GM12878 (cell line): ENCODE measurements at regions not wholly inside any gene's neighbourhood (a gene's known extent, or its start where the extent isn't known, plus 50 kb on each side); places are given as distances from the start of the nearest gene placed in this dataset.

Source experiments
- ATAC-seq: fragments of 200-7000 bp; cut with Tn5 transposase; 3 replicates; pipeline ENCODE4 v1.9.1; 2020; ENCODE audit warnings: mild to moderate bottlenecking, moderate library complexity
- BruUV-seq: library from RNA; stranded (reverse); fragments of 400-500 nt; replicated peaks from 2 replicates; lab custom pipeline; 2021; lab: Mats Ljungman, UMichigan
- CTCF ChIA-PET: fragments of 300-600 bp; sonication (Branson Sonifier 250); formaldehyde crosslinking; extraction: SDS; loops from one replicate; lab custom pipeline; 2021; ENCODE audit warnings: inconsistent platforms; lab: Yijun Ruan, JAX
- POLR2A ChIA-PET: fragments of 350-600 bp; formaldehyde crosslinking; extraction: SDS; loops from one replicate; lab custom pipeline; 2021; ENCODE audit warnings: inconsistent platforms; lab: Charles Lee
- RAD21 ChIA-PET: fragments of 300-600 bp; sonication (Branson Sonifier 250); formaldehyde crosslinking; loops from one replicate; lab custom pipeline; 2023; ENCODE audit warnings: antibody characterized with exemption; ENCODE audit not compliant: unreplicated experiment; lab: Charles Lee
- SMC1A ChIA-PET: fragments of 300-600 bp; sonication (Branson Sonifier 250); formaldehyde crosslinking; loops from one replicate; lab custom pipeline; 2023; ENCODE audit not compliant: unreplicated experiment, uncharacterized antibody; lab: Charles Lee
- DNase-seq: peaks from one replicate; pipeline ENCODE4 v3.0.0-alpha.2; 2011; ENCODE audit warnings: low read depth, low spot score
- FAIRE-seq: peaks from 3 replicates; lab custom pipeline; 2011; peaks lifted over from hg19 to GRCh38; lab: Jason Lieb, UNC
- H2AFZ ChIP-seq: 2 replicates; pipeline ENCODE4 v1.6.0; 2011; ENCODE audit warnings: low read depth, low read length, control low read depth; ENCODE audit not compliant: control insufficient read depth
- H3K27ac ChIP-seq: 2 replicates; pipeline ENCODE4 v1.5.1; 2011; ENCODE audit warnings: control low read depth; ENCODE audit not compliant: control insufficient read depth, insufficient read depth
- H3K27me3 ChIP-seq, 2 experiments: replicated peaks in 1 of 2; 2 replicates each; pipeline versions ENCODE4 v1.6.0 to v1.6.1; 2011; ENCODE audit warnings: low read length in 1 of 2; ENCODE audit not compliant: control insufficient read depth in 2 of 2, insufficient read depth in 2 of 2
- H3K36me3 ChIP-seq, 2 experiments: 2 replicates each; pipeline ENCODE4 v1.5.1; 2011; ENCODE audit warnings: low read length in 1 of 2; ENCODE audit not compliant: control insufficient read depth in 2 of 2, insufficient read depth in 2 of 2
- H3K4me1 ChIP-seq: 2 replicates; pipeline ENCODE4 v1.6.1; 2011; ENCODE audit warnings: mild to moderate bottlenecking, low read length, moderate library complexity, mixed read lengths; ENCODE audit not compliant: control insufficient read depth, insufficient read depth
- H3K4me2 ChIP-seq: 2 replicates; pipeline ENCODE4 v1.6.0; 2011; ENCODE audit warnings: control low read depth; ENCODE audit not compliant: control insufficient read depth, insufficient read depth
- H3K4me3 ChIP-seq: fragments of 200-600 bp; sonication (generic); 2 replicates; pipeline ENCODE4 v1.5.1; 2016
- H3K79me2 ChIP-seq: 2 replicates; pipeline ENCODE4 v1.6.0; 2011; ENCODE audit warnings: low read length; ENCODE audit not compliant: control insufficient read depth, insufficient read depth
- H3K9ac ChIP-seq: 2 replicates; pipeline ENCODE4 v1.8.0; 2011; ENCODE audit warnings: low read length, control low read depth, mixed read lengths; ENCODE audit not compliant: control insufficient read depth, insufficient read depth
- H3K9me3 ChIP-seq: replicated peaks from 3 replicates; pipeline ENCODE4 v1.5.1; 2011; ENCODE audit warnings: mild to moderate bottlenecking, low read length; ENCODE audit not compliant: control insufficient read depth, insufficient read depth
- H4K20me1 ChIP-seq: 2 replicates; pipeline ENCODE4 v1.6.0; 2011; ENCODE audit not compliant: control insufficient read depth, insufficient read depth
- CTCF ChIP-seq, 3 experiments: IDR thresholded peaks in 2 of 3; conservative IDR thresholded peaks in 1 of 3; 2 replicates each; pipeline ENCODE4 v1.5.1; 2011; ENCODE audit warnings: low read depth in 3 of 3, low read length in 3 of 3, mild to moderate bottlenecking in 3 of 3, control low read depth in 2 of 3, moderate library complexity in 2 of 3, inconsistent platforms in 1 of 3, mixed read lengths in 1 of 3; ENCODE audit not compliant: control insufficient read depth in 2 of 3, insufficient read depth in 1 of 3; ENCODE audit errors: extremely low read depth in 1 of 3
- FOS ChIP-seq: IDR thresholded peaks from 3 replicates; pipeline ENCODE4 v1.6.1; 2011; ENCODE audit warnings: borderline replicate concordance; ENCODE audit not compliant: insufficient read length; ENCODE audit errors: extremely low read depth
- FOXK2 ChIP-seq: fragments of 450-650 bp; IDR thresholded peaks from 2 replicates; pipeline ENCODE4 v1.6.1; 2017; ENCODE audit warnings: mild to moderate bottlenecking, moderate library complexity
- GABPA ChIP-seq: IDR thresholded peaks from 2 replicates; pipeline ENCODE4 v1.6.1; 2014; ENCODE audit warnings: antibody characterized with exemption, low read depth, mild to moderate bottlenecking, inconsistent platforms
- JUNB ChIP-seq: IDR thresholded peaks from 2 replicates; pipeline ENCODE4 v1.6.1; 2016; ENCODE audit warnings: antibody characterized with exemption, mild to moderate bottlenecking
- MTA2 ChIP-seq: fragments of 450-650 bp; IDR thresholded peaks from 2 replicates; pipeline ENCODE4 v1.6.1; 2016; ENCODE audit warnings: low read depth, mild to moderate bottlenecking, moderate library complexity
- NFIC ChIP-seq: IDR thresholded peaks from 2 replicates; pipeline ENCODE4 v1.6.1; 2012; ENCODE audit warnings: low read depth, mild to moderate bottlenecking, inconsistent platforms, low read length, moderate library complexity
- SIN3A ChIP-seq: IDR thresholded peaks from 2 replicates; pipeline ENCODE4 v1.6.1; 2012; ENCODE audit warnings: low read depth, low read length, improper control_type of control experiment
- SUPT20H ChIP-seq: IDR thresholded peaks from 2 replicates; pipeline ENCODE4 v1.6.1; 2011; ENCODE audit warnings: low read depth, mild to moderate bottlenecking, low read length, moderate library complexity, borderline replicate concordance; ENCODE audit not compliant: control insufficient read depth
- TBL1XR1 ChIP-seq: IDR thresholded peaks from 2 replicates; pipeline ENCODE4 v1.6.1; 2012; ENCODE audit warnings: low read depth, low read length, improper control_type of control experiment
- WRNIP1 ChIP-seq: IDR thresholded peaks from 2 replicates; pipeline ENCODE4 v1.6.1; 2011; ENCODE audit warnings: low read depth, low read length, improper control_type of control experiment, borderline replicate concordance
- ZZZ3 ChIP-seq: IDR thresholded peaks from 2 replicates; pipeline ENCODE4 v1.6.1; 2011; ENCODE audit warnings: low read depth; ENCODE audit not compliant: control insufficient read depth, insufficient read length
- WGBS: methylation state at CpG from one replicate; pipeline ENCODE4 v1.1.6; 2016; ENCODE audit warnings: low lambda C conversion rate; ENCODE audit not compliant: insufficient replicate concordance, insufficient coverage; ENCODE audit errors: missing lambda C conversion rate; 5-methylcytosine and 5-hydroxymethylcytosine counted together
- in situ Hi-C: fragments of 300-500 bp; cut with MboI; formaldehyde crosslinking; loops from 9 replicates; pipeline ENCODE4 v1.14.3; 2018; ENCODE audit warnings: mixed read lengths
- intact Hi-C: fragments of 100-400 bp; cut with micrococcal nuclease; formaldehyde crosslinking; loops from one replicate; pipeline ENCODE4 v1.14.2; 2022; ENCODE audit not compliant: unreplicated experiment

- H3K27ac ChIP-seq: no peak overlapping the region
- in situ Hi-C loops (no loop called here), intact Hi-C loops (no loop called here)
- 3% methylated on average over 2 of the region's 2 CpGs for WGBS
- ChIA-PET RAD21 (no interaction called here), SMC1A (no interaction called here), POLR2A (no interaction called here), CTCF (no interaction called here)
- H3K4me1 ChIP-seq: no peaks in the 10 kb centered on the region
- no peak overlapping the region for H3K4me2 ChIP-seq
- no peaks in the 10 kb centered on the region for H3K27me3 ChIP-seq
- TF ChIP-seq TBL1XR1: no peak
- TF ChIP-seq GABPA: no peak
- TF ChIP-seq MTA2: no peak
- TF ChIP-seq ZZZ3: no peak
- TF ChIP-seq WRNIP1: no peak
- TF ChIP-seq NFIC: no peak
- no peak for TF ChIP-seq FOS
- TF ChIP-seq JUNB: no peak
- TF ChIP-seq SUPT20H: no peak
- TF ChIP-seq FOXK2: no peak
- TF ChIP-seq CTCF (IDR thresholded peaks at IDR 0.05 in 2 of 3, conservative IDR thresholded peaks at IDR 0.05 in 1 of 3; ENCODE audit: control insufficient read depth in 2 of 3, extremely low read depth in 1 of 3, insufficient read depth in 1 of 3, low read depth in 3 of 3, low read length in 3 of 3): no peak
- no peak for TF ChIP-seq SIN3A
- FAIRE-seq (no peak), ATAC-seq (no peak), DNase-seq (no peak)
- no peaks in the 10 kb centered on the region for H3K79me2 ChIP-seq
- H4K20me1 ChIP-seq: no peaks in the 10 kb centered on the region
- no peak overlapping the region for H3K9ac ChIP-seq
- H3K4me3 ChIP-seq: no peak overlapping the region
- no peaks in the 10 kb centered on the region for H3K36me3 ChIP-seq
- H3K9me3 ChIP-seq: no peaks in the 10 kb centered on the region
- no TSS peak for BruUV-seq
- H2AFZ ChIP-seq: no peak overlapping the region
Measured at GRCh38 chr7:114007386-114007785, 88.6 kb upstream of the PPP1R3A start.
